ENCODE measurements at regions not wholly inside any gene's neighbourhood (a gene's known extent, or its start where the extent isn't known, plus 50 kb on each side); places are given as distances from the start of the nearest gene placed in this dataset.
A peak's percentile ranks its signal among the peaks of the same experiment; 100 is the strongest.

GRCh38 chr5:135156715-135157404 is 122.8 kb upstream of the PITX1 start (continued):
- TF ChIP-seq SNAPC2 (CRISPR knock-in tag; IDR thresholded peaks at IDR 0.05) (0 out of 2 replicates have a peak, but pooled peaks have one; percentile 82), ZNF556 (CRISPR knock-in tag; IDR thresholded peaks at IDR 0.05; ENCODE audit: borderline replicate concordance) (peak; percentile 89), ZNF501 (CRISPR knock-in tag; IDR thresholded peaks at IDR 0.05) (peak; percentile 52; the same call in 1 of the 2 replicates), SSRP1 (CRISPR knock-in tag; IDR thresholded peaks at IDR 0.05) (peak; percentile 69), ZNF34 (CRISPR knock-in tag; IDR thresholded peaks at IDR 0.05; ENCODE audit: borderline replicate concordance) (peak; percentile 66; the same call in 1 of the 2 replicates), ZZZ3 (CRISPR knock-in tag; IDR thresholded peaks at IDR 0.05; ENCODE audit: borderline replicate concordance) (no peak), ZNF670 (CRISPR knock-in tag; IDR thresholded peaks at IDR 0.05; ENCODE audit: borderline replicate concordance) (no peak), ZNF205 (CRISPR knock-in tag; IDR thresholded peaks at IDR 0.05) (peak; percentile 64; the same call in 1 of the 2 replicates), NRL (CRISPR knock-in tag; IDR thresholded peaks at IDR 0.05; ENCODE audit: borderline replicate concordance) (no peak), KLF16 (CRISPR knock-in tag; IDR thresholded peaks at IDR 0.05) (peak in 1 of 2 experiments; percentile 91; a peak in 2 of 4 replicates), ZNF788 (CRISPR knock-in tag; IDR thresholded peaks at IDR 0.05; ENCODE audit: borderline replicate concordance) (peak; percentile 78; the same call in 1 of the 2 replicates), STAT5B (CRISPR knock-in tag; IDR thresholded peaks at IDR 0.05) (no peak), ZNF224 (CRISPR knock-in tag; IDR thresholded peaks at IDR 0.05) (no peak), ZBTB49 (CRISPR knock-in tag; IDR thresholded peaks at IDR 0.05; ENCODE audit: borderline replicate concordance) (no peak), SKI (IDR thresholded peaks at IDR 0.05; ENCODE audit: partially characterized antibody) (peak; percentile 79), KDM4B (CRISPR knock-in tag; IDR thresholded peaks at IDR 0.05) (peak; percentile 90; the same call in 1 of the 2 replicates)
- TF ChIP-seq, protein P1, sequence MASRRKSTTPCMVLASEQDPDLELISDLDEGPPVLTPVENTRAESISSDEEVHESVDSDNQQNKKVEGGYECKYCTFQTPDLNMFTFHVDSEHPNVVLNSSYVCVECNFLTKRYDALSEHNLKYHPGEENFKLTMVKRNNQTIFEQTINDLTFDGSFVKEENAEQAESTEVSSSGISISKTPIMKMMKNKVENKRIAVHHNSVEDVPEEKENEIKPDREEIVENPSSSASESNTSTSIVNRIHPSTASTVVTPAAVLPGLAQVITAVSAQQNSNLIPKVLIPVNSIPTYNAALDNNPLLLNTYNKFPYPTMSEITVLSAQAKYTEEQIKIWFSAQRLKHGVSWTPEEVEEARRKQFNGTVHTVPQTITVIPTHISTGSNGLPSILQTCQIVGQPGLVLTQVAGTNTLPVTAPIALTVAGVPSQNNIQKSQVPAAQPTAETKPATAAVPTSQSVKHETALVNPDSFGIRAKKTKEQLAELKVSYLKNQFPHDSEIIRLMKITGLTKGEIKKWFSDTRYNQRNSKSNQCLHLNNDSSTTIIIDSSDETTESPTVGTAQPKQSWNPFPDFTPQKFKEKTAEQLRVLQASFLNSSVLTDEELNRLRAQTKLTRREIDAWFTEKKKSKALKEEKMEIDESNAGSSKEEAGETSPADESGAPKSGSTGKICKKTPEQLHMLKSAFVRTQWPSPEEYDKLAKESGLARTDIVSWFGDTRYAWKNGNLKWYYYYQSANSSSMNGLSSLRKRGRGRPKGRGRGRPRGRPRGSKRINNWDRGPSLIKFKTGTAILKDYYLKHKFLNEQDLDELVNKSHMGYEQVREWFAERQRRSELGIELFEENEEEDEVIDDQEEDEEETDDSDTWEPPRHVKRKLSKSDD (CRISPR knock-in tag; IDR thresholded peaks at IDR 0.05; ENCODE audit: low read depth): peak; percentile 88
- TF ChIP-seq, protein P2, sequence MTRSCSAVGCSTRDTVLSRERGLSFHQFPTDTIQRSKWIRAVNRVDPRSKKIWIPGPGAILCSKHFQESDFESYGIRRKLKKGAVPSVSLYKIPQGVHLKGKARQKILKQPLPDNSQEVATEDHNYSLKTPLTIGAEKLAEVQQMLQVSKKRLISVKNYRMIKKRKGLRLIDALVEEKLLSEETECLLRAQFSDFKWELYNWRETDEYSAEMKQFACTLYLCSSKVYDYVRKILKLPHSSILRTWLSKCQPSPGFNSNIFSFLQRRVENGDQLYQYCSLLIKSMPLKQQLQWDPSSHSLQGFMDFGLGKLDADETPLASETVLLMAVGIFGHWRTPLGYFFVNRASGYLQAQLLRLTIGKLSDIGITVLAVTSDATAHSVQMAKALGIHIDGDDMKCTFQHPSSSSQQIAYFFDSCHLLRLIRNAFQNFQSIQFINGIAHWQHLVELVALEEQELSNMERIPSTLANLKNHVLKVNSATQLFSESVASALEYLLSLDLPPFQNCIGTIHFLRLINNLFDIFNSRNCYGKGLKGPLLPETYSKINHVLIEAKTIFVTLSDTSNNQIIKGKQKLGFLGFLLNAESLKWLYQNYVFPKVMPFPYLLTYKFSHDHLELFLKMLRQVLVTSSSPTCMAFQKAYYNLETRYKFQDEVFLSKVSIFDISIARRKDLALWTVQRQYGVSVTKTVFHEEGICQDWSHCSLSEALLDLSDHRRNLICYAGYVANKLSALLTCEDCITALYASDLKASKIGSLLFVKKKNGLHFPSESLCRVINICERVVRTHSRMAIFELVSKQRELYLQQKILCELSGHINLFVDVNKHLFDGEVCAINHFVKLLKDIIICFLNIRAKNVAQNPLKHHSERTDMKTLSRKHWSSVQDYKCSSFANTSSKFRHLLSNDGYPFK (CRISPR knock-in tag; IDR thresholded peaks at IDR 0.05; ENCODE audit: borderline replicate concordance): no peak; the same call in 1 of the 2 replicates
- TF ChIP-seq, protein P3, sequence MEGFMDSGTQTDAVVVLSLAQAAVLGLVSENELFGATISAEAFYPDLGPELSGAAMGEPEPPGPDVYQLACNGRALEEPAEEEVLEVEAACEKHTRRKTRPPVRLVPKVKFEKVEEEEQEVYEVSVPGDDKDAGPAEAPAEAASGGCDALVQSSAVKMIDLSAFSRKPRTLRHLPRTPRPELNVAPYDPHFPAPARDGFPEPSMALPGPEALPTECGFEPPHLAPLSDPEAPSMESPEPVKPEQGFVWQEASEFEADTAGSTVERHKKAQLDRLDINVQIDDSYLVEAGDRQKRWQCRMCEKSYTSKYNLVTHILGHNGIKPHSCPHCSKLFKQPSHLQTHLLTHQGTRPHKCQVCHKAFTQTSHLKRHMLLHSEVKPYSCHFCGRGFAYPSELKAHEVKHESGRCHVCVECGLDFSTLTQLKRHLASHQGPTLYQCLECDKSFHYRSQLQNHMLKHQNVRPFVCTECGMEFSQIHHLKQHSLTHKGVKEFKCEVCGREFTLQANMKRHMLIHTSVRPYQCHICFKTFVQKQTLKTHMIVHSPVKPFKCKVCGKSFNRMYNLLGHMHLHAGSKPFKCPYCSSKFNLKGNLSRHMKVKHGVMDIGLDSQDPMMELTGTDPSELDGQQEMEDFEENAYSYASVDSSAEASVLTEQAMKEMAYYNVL (CRISPR knock-in tag; IDR thresholded peaks at IDR 0.05; ENCODE audit: borderline replicate concordance): peak; percentile 91

All from HepG2 (cell line).